ENCODE measurements at regions not wholly inside any gene's neighbourhood (a gene's known extent, or its start where the extent isn't known, plus 50 kb on each side); places are given as distances from the start of the nearest gene placed in this dataset.

GRCh38 chr12:127060310-127060847 is 1206.6 kb upstream of the TMEM132C start:
- Histone ChIP-seq H3K79me2 (ENCODE audit: control insufficient read depth in 1 of 2, insufficient read depth in 2 of 2, low read length in 2 of 2) (no peaks in the 10 kb centered on the region), H3K79me1 (ENCODE audit: low read depth, low read length) (no peaks in the 10 kb centered on the region), H3K56ac (replicated peaks; ENCODE audit: insufficient read length, low read depth, low read length) (no peak overlapping the region), H3K27ac (ENCODE audit: low read depth, low read length) (no peak overlapping the region), H2BK120ac (replicated peaks; ENCODE audit: low read depth, low read length) (no peak overlapping the region), H3K23ac (ENCODE audit: insufficient read length) (no peak overlapping the region), H3K14ac (ENCODE audit: insufficient read length) (no peak overlapping the region), H2BK20ac (ENCODE audit: low read length) (no peak overlapping the region; the same call in 1 of the 2 replicates), H2BK12ac (ENCODE audit: low read depth, low read length) (no peak overlapping the region), H3K36me3 (ENCODE audit: control insufficient read depth in 2 of 4, insufficient read depth in 4 of 4, low read length in 3 of 4) (no peaks in the 10 kb centered on the region), H3K18ac (ENCODE audit: extremely low read depth, low read length) (no peak overlapping the region), H2BK15ac (ENCODE audit: low read length) (0 out of 2 replicates have a peak overlapping the region, but pooled peaks have one; percentile 72), H3K4me2 (ENCODE audit: insufficient read depth in 1 of 2, low read depth in 2 of 2, low read length in 2 of 2) (no peak overlapping the region), H2BK5ac (ENCODE audit: low read depth, low read length) (no peak overlapping the region; the same call in 1 of the 2 replicates), H4K5ac (ENCODE audit: insufficient read length, low read depth, low read length) (no peak overlapping the region), H3K4me1 (replicated peaks in 1 of 4; ENCODE audit: control insufficient read depth in 3 of 4, insufficient read depth in 4 of 4, low read length in 3 of 4) (no peaks in the 10 kb centered on the region), H3K9ac (replicated peaks in 1 of 4; ENCODE audit: extremely low read depth in 1 of 4, low read depth in 3 of 4, low read length in 3 of 4) (no peak overlapping the region), H4K8ac (ENCODE audit: extremely low read depth, insufficient read depth, low read length) (peak overlapping the region; percentile 69; the same call in 1 of the 2 replicates), H3K4ac (replicated peaks; ENCODE audit: insufficient read length, low read depth, low read length) (no peak overlapping the region), H2AFZ (ENCODE audit: low read length) (peak overlapping the region; percentile 82; the same call in 1 of the 2 replicates), H4K20me1 (replicated peaks in 1 of 2; ENCODE audit: control insufficient read depth in 1 of 2, insufficient read depth in 2 of 2, low read length in 2 of 2) (no peaks in the 10 kb centered on the region), H2AK5ac (ENCODE audit: low read depth, low read length) (no peak overlapping the region), H3K27me3 (replicated peaks in 1 of 4; ENCODE audit: control insufficient read depth in 3 of 4, extremely low read depth in 1 of 4, insufficient read depth in 3 of 4, low read length in 3 of 4) (no peaks in the 10 kb centered on the region), H4K91ac (replicated peaks; ENCODE audit: insufficient read length, low read length) (no peak overlapping the region), H3K23me2 (ENCODE audit: low read depth, low read length) (no peaks in the 10 kb centered on the region), H3K4me3 (ENCODE audit: extremely low read depth in 1 of 4, insufficient read depth in 2 of 4, low read depth in 3 of 4, low read length in 4 of 4) (no peak overlapping the region), H3K9me3 (ENCODE audit: insufficient read depth in 2 of 2, low read depth in 1 of 2, low read length in 1 of 2) (no peaks in the 10 kb centered on the region)
- DNase-seq (ENCODE audit: low read depth in 1 of 2, low spot score in 2 of 2) (no peak), FAIRE-seq (no peak)
- no peak for TF ChIP-seq RBBP5 (IDR thresholded peaks at IDR 0.05; ENCODE audit: borderline replicate concordance, low read depth, low read length)
- TF ChIP-seq CREB1 (IDR thresholded peaks at IDR 0.05): no peak
- TF ChIP-seq SP2 (IDR thresholded peaks at IDR 0.05; ENCODE audit: low read length): no peak
- no peak for TF ChIP-seq YY1 (IDR thresholded peaks at IDR 0.05; ENCODE audit: low read depth, low read length)
- no peak for TF ChIP-seq USF2 (IDR thresholded peaks at IDR 0.05; ENCODE audit: low read length)
- TF ChIP-seq SIN3A (conservative IDR thresholded peaks at IDR 0.05 in 1 of 2, IDR thresholded peaks at IDR 0.05 in 1 of 2; ENCODE audit: low read depth in 1 of 2, low read length in 2 of 2): no peak
- no peak for TF ChIP-seq TBP (IDR thresholded peaks at IDR 0.05; ENCODE audit: low read depth, low read length)
- TF ChIP-seq RFX5 (IDR thresholded peaks at IDR 0.05; ENCODE audit: borderline replicate concordance, low read depth, low read length): no peak
- TF ChIP-seq E2F6 (IDR thresholded peaks at IDR 0.05): no peak
- no peak for TF ChIP-seq SIRT6 (IDR thresholded peaks at IDR 0.05; ENCODE audit: low read length)
- ChIA-PET POLR2A (ENCODE audit: partially characterized antibody) (no interaction called here), CTCF (ENCODE audit: partially characterized antibody) (interaction anchor here (0.6 kb wide), 1 partner anchor 86 kb away, joined by 3 read pairs; no protein-coding TSS in a partner anchor)
- WGBS, 2 experiments (ENCODE audit: extremely low coverage in 1 of 2, insufficient coverage in 1 of 2, insufficient read length in 1 of 2, insufficient replicate concordance in 2 of 2, low coverage in 1 of 2, low lambda C conversion rate in 2 of 2, missing lambda C conversion rate in 1 of 2): 93% methylated on average over 28 of the region's 28 CpGs; no CpG with 5 or more reads in 1 of the 2 experiments
